ENCODE measurements at regions not wholly inside any gene's neighbourhood (a gene's known extent, or its start where the extent isn't known, plus 50 kb on each side); places are given as distances from the start of the nearest gene placed in this dataset.
A peak's percentile ranks its signal among the peaks of the same experiment; 100 is the strongest.
"Not testable (repeated sequence)": the region's sequence is repeated elsewhere in the genome, so short reads cannot be mapped to it uniquely, and the experiment has no call there.

DNA sequence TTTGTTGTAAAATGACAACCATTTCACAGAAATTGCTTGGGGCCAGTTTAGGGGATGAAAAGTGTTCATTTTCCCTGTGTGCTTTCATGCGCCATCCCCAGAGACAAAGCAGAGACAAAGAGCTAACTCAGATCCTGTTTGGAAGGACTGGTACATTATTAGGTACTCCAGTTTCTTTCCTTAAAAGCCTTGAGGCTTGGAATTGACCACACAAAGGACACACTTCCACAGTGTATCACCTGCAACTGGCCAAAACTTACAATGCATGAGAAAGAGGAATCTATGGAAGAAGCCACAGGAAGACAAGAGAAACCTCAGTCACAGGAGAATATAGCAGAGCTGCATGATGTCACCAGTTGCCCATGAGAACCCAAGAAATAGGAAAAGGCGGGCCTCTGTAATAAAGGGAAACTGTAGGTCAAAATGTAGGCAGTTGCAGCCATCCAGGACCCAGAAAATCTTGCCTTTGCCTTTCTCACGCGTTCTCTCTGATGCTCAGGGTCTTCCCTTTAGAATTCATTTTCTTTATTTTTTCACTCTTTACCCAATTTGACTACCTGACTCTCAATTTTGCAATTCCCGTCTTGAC lies 339.0 kb downstream of the RMST start:
- no peak for DNase-seq

DNA sequence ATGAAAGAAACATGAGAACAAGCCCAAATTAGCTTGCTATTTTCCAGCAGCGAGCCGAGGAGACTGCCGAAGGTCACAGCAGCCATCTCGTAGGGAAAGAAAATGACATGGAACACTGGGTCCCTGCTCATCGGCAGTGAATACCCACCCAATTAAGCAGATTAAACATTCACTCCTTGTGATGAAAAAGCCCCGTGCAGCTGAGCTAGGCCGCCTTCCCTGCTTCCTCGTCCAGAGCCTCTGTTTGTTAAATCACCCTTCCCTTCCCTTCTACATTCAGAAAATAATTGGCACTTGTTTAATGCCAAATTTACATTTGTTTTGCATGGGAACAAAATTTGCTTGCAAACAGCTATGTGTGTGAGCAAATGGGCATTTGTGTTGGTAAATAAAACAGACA lies 342.5 kb downstream of the RMST start:
- DNase-seq, result no peak

DNA sequence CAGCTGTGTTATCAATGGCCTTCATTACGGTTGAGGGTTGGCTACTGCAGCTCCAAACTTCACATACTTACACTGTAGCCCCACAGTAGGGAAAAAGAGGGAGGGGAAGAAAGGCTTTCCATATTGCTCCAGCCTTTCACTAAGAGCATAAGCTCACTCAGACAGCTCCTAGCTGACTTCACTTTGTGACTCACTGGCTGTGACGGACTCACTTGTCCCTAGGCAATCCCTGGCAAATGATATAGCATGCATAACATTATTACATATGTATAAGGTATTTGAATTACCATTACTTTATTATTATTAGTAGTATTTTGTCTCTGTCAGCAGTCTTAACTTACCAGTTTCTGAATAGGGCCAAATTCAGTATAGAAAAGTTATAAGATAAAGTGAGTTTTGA lies 350.7 kb downstream of the RMST start:
- peak; percentile 3 for DNase-seq

DNA sequence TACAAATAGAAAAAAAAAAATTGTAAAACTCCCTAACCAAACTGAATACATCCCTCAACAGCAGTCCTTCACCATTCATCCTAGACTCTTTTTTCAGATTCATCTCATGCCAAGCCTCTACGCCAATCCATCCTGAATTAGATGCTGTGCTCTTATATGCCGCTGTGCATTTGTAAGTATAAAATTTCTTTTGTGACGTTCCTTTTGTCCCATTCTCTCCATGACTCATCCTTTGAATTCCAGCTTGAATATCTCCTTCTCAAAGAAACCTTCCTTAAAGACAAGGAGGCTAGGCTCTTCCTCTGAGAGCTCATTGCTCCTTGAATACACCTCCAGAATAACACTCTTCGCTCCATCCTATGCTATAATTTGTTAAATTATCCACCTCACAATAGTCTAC lies 359.2 kb downstream of the RMST start:
- no peak for DNase-seq

DNA sequence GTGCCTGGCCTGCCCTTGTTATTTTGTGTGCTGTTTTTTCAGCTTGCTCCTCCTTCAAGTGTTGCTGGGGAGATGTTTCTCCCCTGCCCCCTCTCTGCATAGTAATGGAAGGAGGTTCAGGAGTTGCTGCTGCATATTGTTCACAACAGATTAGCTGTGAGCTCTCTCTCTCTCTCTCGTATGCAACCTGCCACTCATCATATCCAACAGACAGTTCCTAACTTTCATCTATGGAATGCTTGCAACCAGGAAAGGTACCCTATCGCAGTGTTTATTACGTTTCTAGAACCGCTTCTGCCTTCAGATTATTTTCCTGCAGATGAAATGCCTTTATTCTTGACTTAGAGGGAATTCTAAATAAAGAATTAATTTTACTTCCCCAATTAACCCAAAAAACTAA lies 372.9 kb downstream of the RMST start:
- DNase-seq, result no peak

DNA sequence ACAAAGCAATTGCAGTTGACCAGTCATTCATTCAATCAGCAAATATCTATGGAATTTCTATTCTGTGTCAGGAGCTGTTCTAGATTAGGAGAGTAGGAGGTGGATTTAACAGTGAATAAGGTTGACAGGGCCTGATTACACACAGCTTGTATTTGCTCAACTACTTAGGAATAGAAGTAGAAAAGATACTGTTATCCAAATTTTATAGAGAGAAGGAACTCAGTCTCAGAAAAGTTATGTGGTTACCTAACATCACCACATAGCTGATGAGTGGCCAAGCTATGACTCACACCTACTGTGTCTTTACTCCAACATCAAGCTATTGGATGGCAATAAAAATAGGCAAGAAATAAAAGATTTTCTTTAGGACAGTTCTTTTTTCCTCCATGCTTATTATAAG lies 374.8 kb downstream of the RMST start:
- DNase-seq, result peak; percentile 3

DNA sequence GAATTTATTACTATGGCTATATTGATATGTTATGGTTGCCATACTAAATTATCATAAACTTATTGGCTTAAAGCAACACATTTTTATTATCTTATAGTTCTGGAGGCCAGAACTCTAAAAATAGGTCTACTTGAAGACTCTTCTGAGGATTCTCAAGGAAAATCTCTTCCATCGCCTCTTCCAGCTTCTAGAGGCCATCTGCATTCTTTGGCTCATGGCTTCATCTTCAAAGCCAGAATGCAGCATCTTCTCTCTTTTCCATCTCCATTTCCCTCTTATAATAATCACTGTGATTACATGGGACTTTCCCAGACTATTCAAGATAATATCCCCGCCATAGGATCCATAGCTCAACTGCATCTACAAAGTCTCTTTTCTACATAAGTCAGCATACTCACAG lies 385.4 kb downstream of the RMST start:
- DNase-seq, result no peak

DNA sequence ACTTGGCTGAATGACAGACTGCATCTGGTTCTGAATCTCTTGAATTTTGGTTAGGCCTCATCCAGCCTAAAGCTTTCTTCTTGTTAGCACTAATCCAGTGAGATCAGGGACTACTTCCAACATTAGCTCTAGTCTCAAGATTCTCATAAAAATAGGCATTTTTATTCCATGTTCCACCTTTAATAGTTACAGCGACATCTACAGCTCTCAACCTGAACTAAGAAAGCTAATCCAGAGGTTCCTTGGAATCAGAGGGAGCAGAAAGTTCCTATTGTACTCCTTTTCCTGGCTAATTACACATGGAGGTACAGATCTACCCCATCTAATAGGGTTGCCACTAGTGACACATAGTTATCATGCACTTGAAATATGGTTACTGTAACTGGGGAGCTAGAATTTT lies 391.9 kb downstream of the RMST start:
- DNase-seq, result no peak

DNA sequence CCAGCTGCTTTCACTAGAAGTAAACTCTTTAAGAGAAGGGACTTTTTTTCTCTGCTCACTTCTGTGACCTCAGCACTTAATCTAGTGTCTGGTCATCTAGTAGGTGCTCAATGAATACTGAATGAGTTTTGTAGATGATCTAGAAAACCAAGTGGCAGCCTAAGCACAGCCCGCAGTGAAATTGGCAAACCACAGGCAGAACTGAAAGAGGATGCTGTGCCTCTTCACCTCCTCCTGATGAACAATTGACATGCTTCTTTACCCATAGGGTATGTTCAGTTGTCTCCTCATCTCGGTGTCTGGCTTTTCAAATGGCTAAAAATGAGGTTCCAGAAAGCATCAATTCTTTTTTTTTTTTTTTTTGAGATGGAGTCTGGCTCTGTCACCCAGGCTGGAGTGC lies 399.5 kb downstream of the RMST start:
- no peak for DNase-seq

DNA sequence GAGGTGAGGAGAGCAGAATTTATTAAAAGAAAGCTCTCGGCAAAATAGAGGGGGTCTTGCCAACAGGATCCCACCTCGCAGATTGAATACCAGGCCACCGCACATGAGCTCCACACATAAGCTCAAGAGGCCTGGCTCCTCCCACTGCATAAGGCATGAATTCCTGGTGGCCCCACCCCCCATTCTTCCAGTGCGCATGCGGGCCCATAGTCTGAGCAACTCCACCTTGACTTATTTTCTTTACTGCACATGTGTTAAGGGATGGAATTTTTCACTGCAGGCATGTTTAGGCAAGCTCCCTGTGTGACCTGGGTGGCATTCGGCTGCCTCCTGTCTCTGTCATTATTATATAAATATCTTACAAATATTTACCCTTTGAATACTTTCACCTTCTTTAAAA lies 412.5 kb downstream of the RMST start:
- no peak for DNase-seq

DNA sequence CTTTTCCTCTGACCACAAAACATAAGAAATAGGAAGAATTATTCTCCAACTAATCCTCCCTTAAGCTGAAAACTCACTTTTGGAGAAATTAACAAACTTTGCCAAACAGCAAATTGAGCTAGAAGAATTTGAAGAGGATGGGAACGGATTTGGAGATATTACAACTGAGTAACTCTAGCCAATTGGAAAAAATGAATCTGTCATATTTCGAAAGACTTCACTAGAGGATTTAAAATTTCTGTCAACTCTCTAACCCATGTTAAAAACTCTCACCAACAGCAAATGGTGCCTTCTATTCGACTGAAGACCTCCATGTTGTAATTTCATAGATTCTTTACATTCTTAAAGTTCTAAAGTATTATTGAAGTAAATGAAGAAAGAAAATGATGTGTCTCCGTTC lies 414.2 kb downstream of the RMST start:
- DNase-seq, result no peak

DNA sequence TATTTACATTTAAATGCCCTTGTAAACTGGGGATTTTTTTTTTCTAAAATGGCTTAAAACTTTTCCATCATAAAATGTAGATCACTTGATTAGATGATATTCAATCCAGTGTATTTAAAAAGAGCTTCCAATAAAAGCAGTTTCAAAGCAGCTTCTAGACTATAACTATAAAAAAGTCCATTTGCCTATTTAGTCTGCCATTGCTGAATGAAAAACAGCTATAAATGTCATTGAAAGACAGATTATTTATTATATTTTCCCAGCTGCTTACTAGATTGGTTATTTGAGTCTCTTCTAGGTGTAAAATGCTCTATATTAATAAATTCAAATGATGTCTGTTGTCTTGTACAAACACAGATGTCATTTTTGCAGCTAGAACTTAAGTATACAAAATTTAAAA lies 414.8 kb downstream of the RMST start:
- no peak for DNase-seq

DNA sequence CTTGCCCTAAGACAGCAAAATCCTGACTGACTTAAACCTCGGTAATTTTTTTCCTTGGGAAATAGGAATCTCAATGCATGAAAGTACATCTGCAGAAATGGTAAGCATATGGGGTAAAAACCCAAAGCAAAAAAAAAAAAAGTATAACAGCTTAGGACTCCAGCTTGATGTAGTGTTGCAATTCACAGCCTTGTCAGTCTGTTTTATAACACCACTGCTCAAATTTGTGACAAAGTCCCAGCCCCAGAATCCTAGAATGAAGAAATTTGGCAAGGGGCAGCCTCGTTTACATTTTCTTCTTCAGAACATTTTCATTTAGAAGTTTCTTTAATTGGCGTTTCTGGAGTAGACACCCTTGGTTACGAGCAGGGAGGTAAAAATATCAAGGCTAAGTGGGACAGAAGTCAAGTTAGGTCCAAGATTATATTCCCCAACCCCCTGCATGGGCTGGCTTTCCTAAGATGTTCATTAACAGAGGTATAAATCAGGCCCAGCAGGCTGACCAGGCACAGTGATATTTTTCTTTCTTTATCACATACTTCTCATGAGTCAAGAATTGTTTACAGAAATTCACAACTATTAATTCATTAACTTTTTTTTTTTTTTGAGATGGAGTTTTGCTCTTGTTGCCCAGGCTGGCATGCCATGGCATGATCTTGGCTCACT lies 424.0 kb downstream of the RMST start:
- DNase-seq, result no peak

DNA sequence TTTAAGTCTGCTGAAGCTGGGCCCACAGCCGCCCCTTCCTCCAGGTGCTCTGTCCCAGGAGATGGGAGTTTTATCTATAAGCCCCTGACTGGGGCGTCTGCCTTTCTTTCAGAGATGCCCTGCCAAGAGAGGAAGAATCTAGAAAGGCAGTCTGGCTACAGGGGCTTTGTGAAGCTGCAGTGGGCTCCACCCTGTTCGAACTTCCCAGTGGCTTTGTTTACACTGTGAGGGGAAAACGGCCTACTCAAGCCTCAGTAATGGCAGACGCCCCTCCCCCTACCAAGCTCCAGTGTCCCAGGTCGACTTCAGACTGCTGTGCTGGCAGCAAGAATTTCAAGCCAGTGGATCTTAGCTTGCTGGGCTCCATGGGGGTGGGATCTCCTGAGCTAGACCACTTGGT lies 435.3 kb downstream of the RMST start:
- DNase-seq, result not testable (repeated sequence)

DNA sequence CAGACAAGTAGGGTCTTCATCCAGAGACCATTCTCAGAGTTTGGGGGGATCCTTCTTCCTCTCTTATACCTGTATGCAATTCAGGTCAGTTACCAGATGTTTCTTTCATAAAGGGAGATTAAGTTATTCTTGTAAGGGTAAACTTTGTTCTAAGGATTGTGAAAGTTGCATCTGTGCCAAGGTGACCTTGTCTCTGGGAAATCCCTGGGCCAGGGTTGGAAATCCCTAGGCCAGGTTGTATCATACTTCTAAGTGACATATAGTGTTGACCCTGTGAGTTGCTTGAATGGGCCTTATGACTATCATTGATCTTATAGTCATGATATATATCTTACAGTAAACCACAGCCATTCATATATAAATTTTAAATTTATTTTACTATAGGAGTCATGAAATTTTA lies 436.9 kb downstream of the RMST start:
- DNase-seq, result no peak

DNA sequence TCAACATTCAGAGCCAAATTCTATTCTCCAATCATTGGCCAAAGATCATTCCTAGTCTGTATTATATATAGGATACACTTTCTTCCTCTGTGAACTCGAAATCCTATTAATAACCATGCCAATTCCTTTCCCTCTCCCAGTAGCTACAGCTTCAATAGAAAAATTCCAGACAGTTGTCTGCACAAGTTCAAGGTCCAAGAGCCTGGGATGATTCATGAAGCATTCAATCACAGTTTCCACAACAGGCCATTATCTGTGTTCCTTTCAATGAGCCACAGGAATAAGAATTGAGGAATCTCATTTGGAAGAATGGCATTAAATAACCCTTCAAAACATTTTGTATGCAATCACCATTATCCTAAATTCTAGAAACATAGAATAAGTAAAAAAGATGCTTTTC lies 437.4 kb downstream of the RMST start:
- no peak for DNase-seq

DNA sequence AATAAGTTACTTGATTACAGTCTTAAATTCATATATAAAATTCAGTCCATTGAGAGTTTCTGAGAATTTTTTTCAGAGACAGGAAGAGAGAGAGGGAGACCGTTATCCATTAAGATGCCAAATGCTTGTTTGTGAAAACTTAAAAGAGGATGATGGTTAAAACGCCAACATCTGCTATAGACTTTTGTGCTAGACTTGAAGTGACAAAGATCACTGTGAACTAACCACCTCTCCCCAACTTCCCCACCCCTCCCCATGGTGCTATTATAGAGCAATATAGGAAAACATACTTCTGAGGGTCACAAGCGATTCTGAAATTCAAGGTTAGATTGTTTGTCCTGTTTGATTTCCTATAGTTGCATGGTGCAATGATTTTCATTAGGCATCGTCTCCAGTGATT lies 440.8 kb downstream of the RMST start:
- no peak for DNase-seq

DNA sequence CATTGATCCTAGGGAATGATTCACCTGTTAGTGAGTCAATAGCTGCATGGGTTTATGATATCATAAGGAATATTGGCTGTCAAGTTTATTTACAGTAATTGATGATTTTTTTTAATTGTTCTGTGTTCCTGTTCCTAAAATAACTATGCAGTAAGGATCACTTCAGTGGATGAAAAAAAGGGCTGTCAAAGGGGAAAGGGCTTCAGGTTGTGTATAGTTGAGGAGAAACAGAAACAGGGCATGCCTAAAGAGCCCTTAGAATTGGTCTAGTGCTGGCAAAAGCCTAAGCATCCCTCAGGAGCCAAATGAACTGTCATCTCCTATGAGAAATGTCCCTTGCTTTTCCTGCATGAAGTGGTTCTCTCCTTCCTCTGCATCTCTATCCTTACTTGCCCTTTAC lies 444.9 kb downstream of the RMST start:
- no peak for DNase-seq

DNA sequence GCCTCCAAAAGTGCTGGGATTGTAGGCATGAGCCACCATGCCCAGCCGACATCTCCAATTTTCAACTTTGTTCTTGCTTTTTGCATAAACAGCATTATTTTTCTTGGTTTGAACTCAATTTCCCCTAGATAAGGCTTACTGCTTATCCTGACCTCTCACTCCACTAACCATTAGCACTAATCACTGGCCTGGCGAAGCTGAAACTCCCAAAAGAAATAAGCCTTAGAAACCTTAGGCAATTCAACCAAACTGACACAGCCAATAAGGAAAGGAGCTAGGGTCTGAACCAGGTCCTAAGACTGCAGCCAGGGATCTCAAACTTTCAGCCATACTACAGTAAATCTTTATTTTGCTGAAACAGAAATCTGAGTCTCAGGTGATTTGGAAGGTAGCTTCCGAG lies 448.0 kb downstream of the RMST start:
- no peak for DNase-seq

DNA sequence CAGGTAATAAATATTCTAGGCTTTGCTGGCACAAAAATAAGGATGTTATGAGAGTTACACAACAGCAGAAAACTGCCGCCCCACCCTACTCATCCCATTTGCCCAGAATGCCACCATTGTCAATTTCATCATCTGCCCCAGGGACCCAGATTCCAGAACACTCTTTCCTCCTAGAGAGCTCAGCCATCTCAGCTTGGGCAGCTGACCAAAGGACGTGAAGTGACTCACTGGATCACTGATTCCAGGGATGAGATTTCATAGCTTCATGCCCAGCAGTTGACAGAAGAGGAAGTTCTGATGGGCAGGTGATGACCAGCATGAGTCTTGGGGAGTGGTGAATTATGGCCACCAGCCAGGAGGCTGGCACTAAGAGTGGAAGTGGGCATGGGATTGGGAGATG lies 450.3 kb downstream of the RMST start:
- DNase-seq, result no peak

DNA sequence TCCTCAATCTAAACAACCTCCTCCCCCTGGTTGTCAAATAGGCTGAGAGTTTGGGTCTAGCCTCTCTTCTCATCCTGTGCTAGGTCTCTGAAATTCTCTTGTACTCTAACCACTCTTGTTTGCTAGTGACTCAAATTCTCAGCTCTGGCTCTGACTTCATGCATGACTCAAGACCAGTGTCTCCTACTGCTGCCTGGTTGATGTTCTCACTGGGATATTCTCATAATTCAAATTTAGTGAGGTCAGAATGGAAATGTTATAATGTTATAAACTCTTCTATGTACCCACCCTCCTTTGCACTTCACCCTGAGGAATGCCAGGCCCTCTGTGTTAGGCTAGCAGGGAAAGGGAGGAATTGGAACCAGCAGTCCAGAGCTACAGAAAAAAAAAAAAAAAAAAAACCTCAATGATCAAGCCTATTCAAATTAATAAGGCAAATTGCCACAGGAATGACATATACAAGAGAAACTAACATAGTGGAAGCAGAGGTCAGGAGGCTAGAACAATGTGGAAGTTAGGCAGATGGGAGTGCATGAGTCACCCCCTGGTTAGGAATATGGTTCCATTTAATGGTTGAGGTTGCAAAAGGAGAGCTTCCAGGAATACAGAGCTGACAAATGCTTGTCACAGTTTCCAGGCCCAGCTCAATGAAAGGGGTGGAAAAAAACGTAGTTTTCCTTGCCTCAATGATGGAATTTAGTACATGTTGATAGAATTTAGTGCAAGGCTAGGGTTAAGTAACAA lies 459.5 kb downstream of the RMST start:
- DNase-seq, result peak; percentile 73

DNA sequence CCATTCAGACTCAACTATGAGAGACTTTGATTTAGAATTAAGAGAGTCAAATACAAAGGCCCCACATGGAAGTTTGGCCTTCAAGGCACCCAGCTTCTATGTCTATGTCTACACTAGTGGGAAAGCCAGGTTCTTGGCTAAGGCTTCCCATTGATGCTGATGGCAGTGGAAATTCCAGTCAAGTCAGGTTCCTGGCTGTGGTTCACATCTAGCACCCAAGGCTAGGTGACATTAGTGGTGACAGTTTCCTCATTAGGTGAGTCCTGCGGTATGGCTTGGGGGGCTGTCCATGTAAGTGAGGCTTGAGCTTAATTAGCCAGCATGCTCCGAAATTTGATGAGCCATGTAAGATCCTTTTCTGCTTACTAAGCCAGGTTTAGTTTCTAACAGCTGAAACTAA lies 460.9 kb downstream of the RMST start:
- no peak for DNase-seq

DNA sequence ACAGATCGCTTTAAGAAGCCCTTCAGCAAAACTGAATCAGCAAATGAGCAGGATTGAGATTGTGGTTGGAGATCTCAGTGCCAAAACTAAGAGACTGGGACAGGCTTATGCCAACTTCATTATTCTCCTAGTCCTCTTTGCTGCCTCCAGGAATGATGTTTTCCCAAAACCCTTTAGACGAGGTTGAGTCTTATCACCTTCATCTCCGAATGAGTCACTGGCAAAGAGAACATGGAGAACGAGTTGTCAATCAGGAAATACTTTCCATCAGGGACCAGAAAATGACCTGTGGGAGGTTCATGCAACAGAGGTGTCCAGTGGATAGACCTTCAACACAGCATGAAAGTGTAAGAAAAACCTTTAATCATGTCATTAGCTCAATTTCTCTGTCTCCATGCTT lies 461.5 kb downstream of the RMST start:
- DNase-seq, result no peak

DNA sequence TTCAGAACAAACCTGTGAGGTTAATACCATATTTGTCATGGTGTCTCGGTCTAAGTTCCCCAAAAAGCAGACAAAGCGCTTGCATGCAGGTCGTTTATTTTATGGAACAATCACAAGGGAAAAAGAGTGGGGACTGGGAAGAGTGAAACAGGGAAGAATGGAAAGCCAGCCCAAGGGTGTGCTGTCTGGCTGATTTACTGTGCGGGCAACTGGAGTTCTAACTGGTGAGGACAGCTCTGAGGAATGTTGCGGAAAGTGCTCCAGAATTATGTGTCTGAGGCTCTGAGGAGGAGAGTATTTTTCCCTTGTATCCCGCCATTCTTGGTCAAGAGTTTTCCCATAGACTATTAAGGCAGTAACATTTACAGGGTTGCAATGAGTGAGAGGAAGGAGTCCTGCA lies 465.4 kb downstream of the RMST start:
- no peak for DNase-seq

Data from fibroblast of skin of scalp (primary cell).